ENCODE measurements at regions not wholly inside any gene's neighbourhood (a gene's known extent, or its start where the extent isn't known, plus 50 kb on each side); places are given as distances from the start of the nearest gene placed in this dataset.

- TF ChIP-seq CTCF (conservative IDR thresholded peaks at IDR 0.05; ENCODE audit: control insufficient read depth, insufficient read depth, low read depth, low read length) = no peak
- no peak for DNase-seq (ENCODE audit: low read depth)
- H3K4me3 ChIP-seq (ENCODE audit: control insufficient read depth, low read depth, low read length) = no peak overlapping the region
Observed at GRCh38 chr20:21586682-21587081, 72.8 kb upstream of the NKX2-2 start.

- TF ChIP-seq CTCF (conservative IDR thresholded peaks at IDR 0.05; ENCODE audit: control insufficient read depth, insufficient read depth, low read depth, low read length) = no peak
- no peak overlapping the region for H3K4me3 ChIP-seq (ENCODE audit: control insufficient read depth, low read depth, low read length)
- no peak for DNase-seq (ENCODE audit: low read depth)
Observed at GRCh38 chr20:21583486-21584168, 69.8 kb upstream of the NKX2-2 start.

- no peak for DNase-seq (ENCODE audit: low read depth)
- no peak overlapping the region for H3K4me3 ChIP-seq (ENCODE audit: control insufficient read depth, low read depth, low read length)
Observed at GRCh38 chr20:21577551-21577950, 63.7 kb upstream of the NKX2-2 start.

GRCh38 chr20:21575981-21576740 is 62.3 kb upstream of the NKX2-2 start:
- DNase-seq (ENCODE audit: low read depth) = no peak
- no peak overlapping the region for H3K4me3 ChIP-seq (ENCODE audit: control insufficient read depth, low read depth, low read length)
- TF ChIP-seq CTCF (conservative IDR thresholded peaks at IDR 0.05; ENCODE audit: control insufficient read depth, insufficient read depth, low read depth, low read length) = no peak

More at GRCh38 chr20:21577551-21577950, 63.7 kb upstream of the NKX2-2 start:
- no peak for TF ChIP-seq CTCF (conservative IDR thresholded peaks at IDR 0.05; ENCODE audit: control insufficient read depth, insufficient read depth, low read depth, low read length)

- H3K4me3 ChIP-seq (ENCODE audit: control insufficient read depth, low read depth, low read length) = no peak overlapping the region
- no peak for TF ChIP-seq CTCF (conservative IDR thresholded peaks at IDR 0.05; ENCODE audit: control insufficient read depth, insufficient read depth, low read depth, low read length)
- DNase-seq (ENCODE audit: low read depth) = no peak
Observed at GRCh38 chr20:21575167-21575566, 61.3 kb upstream of the NKX2-2 start.

- H3K4me3 ChIP-seq (ENCODE audit: control insufficient read depth, low read depth, low read length) = no peak overlapping the region
- DNase-seq (ENCODE audit: low read depth) = no peak
- no peak for TF ChIP-seq CTCF (conservative IDR thresholded peaks at IDR 0.05; ENCODE audit: control insufficient read depth, insufficient read depth, low read depth, low read length)
Observed at GRCh38 chr20:21574443-21574842, 60.6 kb upstream of the NKX2-2 start.

All from fibroblast of mammary gland (primary cell).